NT2/D1 (cell line): ENCODE measurements at regions not wholly inside any gene's neighbourhood (a gene's known extent, or its start where the extent isn't known, plus 50 kb on each side); places are given as distances from the start of the nearest gene placed in this dataset.

ENCODE experiments used
- YY1 ChIP-seq: IDR thresholded peaks from 2 replicates; pipeline ENCODE4 v1.6.1; 2011; ENCODE audit not compliant: insufficient read length, insufficient read depth
- ZNF274 ChIP-seq: IDR thresholded peaks from 2 replicates; pipeline ENCODE4 v1.6.1; 2011; ENCODE audit warnings: mild to moderate bottlenecking, low read depth, low read length

DNA sequence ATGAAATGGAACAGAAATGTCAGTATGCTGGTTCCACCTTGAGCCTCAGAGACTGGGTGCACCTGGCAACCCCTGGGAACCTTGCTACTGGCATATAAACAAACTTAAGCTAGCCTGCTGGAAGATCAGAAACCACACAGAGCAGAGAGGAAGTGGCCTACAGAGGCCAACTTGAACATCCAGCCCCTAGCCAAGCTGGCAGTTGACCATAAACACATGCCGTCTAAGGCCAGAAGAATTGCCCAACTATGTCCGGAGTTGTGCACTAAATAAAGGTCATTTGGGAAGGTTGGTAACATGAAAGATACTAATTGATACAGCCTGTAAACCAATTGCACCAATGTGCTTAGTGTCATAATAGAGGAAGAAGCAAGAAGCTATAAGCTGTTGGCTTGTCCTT, 266.6 kb upstream of the BTBD3 start:
- no peak for TF ChIP-seq YY1
- no peak for TF ChIP-seq ZNF274
